ENCODE measurements at regions not wholly inside any gene's neighbourhood (a gene's known extent, or its start where the extent isn't known, plus 50 kb on each side); places are given as distances from the start of the nearest gene placed in this dataset.

GRCh38 chr2:138994502-138994901, 214.3 kb upstream of the NXPH2 start:
- intact Hi-C loops (cut with micrococcal nuclease; ENCODE audit: unreplicated experiment), result no loop called here
- POLR2A ChIA-PET, result no interaction called here
- no peak for DNase-seq
- H3K27ac Mint-ChIP-seq (ENCODE audit: unreplicated experiment), result no peak overlapping the region
- BruUV-seq (replicated peaks), result no TSS peak
- no peak overlapping the region for H3K4me3 ChIP-seq (ENCODE audit: low read depth, low read length)
- H3K4me1 Mint-ChIP-seq (ENCODE audit: low read depth, unreplicated experiment), result no peaks in the 10 kb centered on the region
- H3K36me3 Mint-ChIP-seq (ENCODE audit: insufficient read depth, unreplicated experiment), result no peaks in the 10 kb centered on the region
- H3K27me3 Mint-ChIP-seq (ENCODE audit: insufficient read depth, unreplicated experiment), result peaks cover 2% of the 10 kb centered on the region
- no peak overlapping the region for H3K4me3 Mint-ChIP-seq (ENCODE audit: unreplicated experiment)
- H3K9me3 ChIP-seq, result no peaks in the 10 kb centered on the region
- TF ChIP-seq CTCF (IDR thresholded peaks at IDR 0.05; ENCODE audit: insufficient read depth in 1 of 2, low read depth in 1 of 2, low read length in 1 of 2, severe bottlenecking in 1 of 2, unreplicated experiment in 1 of 2), result no peak
- CTCF ChIA-PET, result no interaction called here
- H3K36me3 ChIP-seq (ENCODE audit: control insufficient read depth, insufficient read depth, low read length), result no peaks in the 10 kb centered on the region
- no peaks in the 10 kb centered on the region for H3K9me3 Mint-ChIP-seq (ENCODE audit: unreplicated experiment)
- H3K4me1 ChIP-seq, result no peaks in the 10 kb centered on the region
- H3K27me3 ChIP-seq (replicated peaks; ENCODE audit: control insufficient read depth, insufficient read depth, low read length), result no peaks in the 10 kb centered on the region

- TF ChIP-seq CTCF (IDR thresholded peaks at IDR 0.05; ENCODE audit: insufficient read depth in 1 of 2, low read depth in 1 of 2, low read length in 1 of 2, severe bottlenecking in 1 of 2, unreplicated experiment in 1 of 2), result no peak
- BruUV-seq (replicated peaks), result no TSS peak
- no peak overlapping the region for H3K4me3 Mint-ChIP-seq (ENCODE audit: unreplicated experiment)
- peaks cover 15% of the 10 kb centered on the region for H3K9me3 Mint-ChIP-seq (ENCODE audit: unreplicated experiment)
- H3K36me3 ChIP-seq (ENCODE audit: control insufficient read depth, insufficient read depth, low read length), result no peaks in the 10 kb centered on the region
- CTCF ChIA-PET, result no interaction called here
- no peak overlapping the region for H3K4me3 ChIP-seq (ENCODE audit: low read depth, low read length)
- H3K4me1 ChIP-seq, result no peaks in the 10 kb centered on the region
- POLR2A ChIA-PET, result no interaction called here
- no peak overlapping the region for H3K27ac Mint-ChIP-seq (ENCODE audit: unreplicated experiment)
- H3K4me1 Mint-ChIP-seq (ENCODE audit: low read depth, unreplicated experiment), result no peaks in the 10 kb centered on the region
- no peak for DNase-seq
- H3K27me3 ChIP-seq (replicated peaks; ENCODE audit: control insufficient read depth, insufficient read depth, low read length), result no peaks in the 10 kb centered on the region
- H3K36me3 Mint-ChIP-seq (ENCODE audit: insufficient read depth, unreplicated experiment), result no peaks in the 10 kb centered on the region
- intact Hi-C loops (cut with micrococcal nuclease; ENCODE audit: unreplicated experiment), result no loop called here
- peaks cover 3% of the 10 kb centered on the region for H3K27me3 Mint-ChIP-seq (ENCODE audit: insufficient read depth, unreplicated experiment)
- peaks cover 5% of the 10 kb centered on the region; the same call in 1 of the 2 replicates for H3K9me3 ChIP-seq
These were observed 205.7 kb upstream of the NXPH2 start for GRCh38 chr2:138985881-138986280.

- H3K27me3 ChIP-seq (replicated peaks; ENCODE audit: control insufficient read depth, insufficient read depth, low read length), result no peaks in the 10 kb centered on the region
- H3K4me1 ChIP-seq, result no peaks in the 10 kb centered on the region
- Mint-ChIP-seq H3K27me3 (ENCODE audit: insufficient read depth, unreplicated experiment) (peaks cover 3% of the 10 kb centered on the region), H3K4me1 (ENCODE audit: low read depth, unreplicated experiment) (no peaks in the 10 kb centered on the region), H3K36me3 (ENCODE audit: insufficient read depth, unreplicated experiment) (peaks cover 6% of the 10 kb centered on the region), H3K4me3 (ENCODE audit: unreplicated experiment) (no peak overlapping the region), H3K27ac (ENCODE audit: unreplicated experiment) (no peak overlapping the region), H3K9me3 (ENCODE audit: unreplicated experiment) (no peaks in the 10 kb centered on the region)
- intact Hi-C loops (cut with micrococcal nuclease; ENCODE audit: unreplicated experiment), result no loop called here
- ChIA-PET CTCF (no interaction called here), POLR2A (no interaction called here)
- no peak for DNase-seq
- no TSS peak for BruUV-seq (replicated peaks)
- no peaks in the 10 kb centered on the region for H3K36me3 ChIP-seq (ENCODE audit: control insufficient read depth, insufficient read depth, low read length)
- no peak overlapping the region for H3K4me3 ChIP-seq (ENCODE audit: low read depth, low read length)
- no peaks in the 10 kb centered on the region for H3K9me3 ChIP-seq
- TF ChIP-seq CTCF (IDR thresholded peaks at IDR 0.05; ENCODE audit: insufficient read depth in 1 of 2, low read depth in 1 of 2, low read length in 1 of 2, severe bottlenecking in 1 of 2, unreplicated experiment in 1 of 2), result no peak
These were observed 199.1 kb upstream of the NXPH2 start for GRCh38 chr2:138979131-138979785.

Measured in Caco-2 (cell line).